Activated T-helper 17 cell treated with anti-CD3 and anti-CD28 coated beads, Interleukin-2, amount 50 U/mL, for 72 hours (primary cell): ENCODE measurements at regions not wholly inside any gene's neighbourhood (a gene's known extent, or its start where the extent isn't known, plus 50 kb on each side); places are given as distances from the start of the nearest gene placed in this dataset.
"Not testable (repeated sequence)": the region's sequence is repeated elsewhere in the genome, so short reads cannot be mapped to it uniquely, and the experiment has no call there.

Experiments used
- ATAC-seq: fragments of 150-1000 bp; cut with Tn5 transposase; replicated peaks from 2 replicates; pipeline ENCODE4 v1.10.0; 2021; ENCODE audit warnings: mild to moderate bottlenecking, moderate library complexity
- H3K27ac Mint-ChIP-seq: one replicate; pipeline ENCODE4 v1.8.0; 2022; ENCODE audit warnings: mixed read lengths
- H3K27me3 Mint-ChIP-seq: one replicate; pipeline ENCODE4 v1.8.0; 2022; ENCODE audit warnings: mixed read lengths
- H3K36me3 Mint-ChIP-seq: one replicate; pipeline ENCODE4 v1.8.0; 2022; ENCODE audit warnings: low read depth, mild to moderate bottlenecking, mixed read lengths
- H3K4me1 Mint-ChIP-seq: one replicate; pipeline ENCODE4 v1.8.0; 2022; ENCODE audit warnings: mixed read lengths
- H3K4me3 Mint-ChIP-seq: one replicate; pipeline ENCODE4 v1.8.0; 2022; ENCODE audit warnings: mild to moderate bottlenecking, mixed read lengths
- H3K9me3 Mint-ChIP-seq: one replicate; pipeline ENCODE4 v1.8.0; 2022; ENCODE audit warnings: mixed read lengths

GRCh38 chr21:15932726-15933125, 202.9 kb downstream of the USP25 start:
- no peak for ATAC-seq
- Mint-ChIP-seq H3K4me3 (no peak overlapping the region), H3K36me3 (no peaks in the 10 kb centered on the region), H3K4me1 (no peaks in the 10 kb centered on the region), H3K9me3 (no peaks in the 10 kb centered on the region), H3K27ac (no peak overlapping the region), H3K27me3 (peaks cover 8% of the 10 kb centered on the region)

GRCh38 chr21:15935530-15935929, 205.7 kb downstream of the USP25 start:
- H3K4me1 Mint-ChIP-seq, result no peaks in the 10 kb centered on the region
- no peaks in the 10 kb centered on the region for H3K9me3 Mint-ChIP-seq
- no peaks in the 10 kb centered on the region for H3K36me3 Mint-ChIP-seq
- H3K27me3 Mint-ChIP-seq, result peaks cover 5% of the 10 kb centered on the region
- ATAC-seq, result no peak
- H3K27ac Mint-ChIP-seq, result no peak overlapping the region
- no peak overlapping the region for H3K4me3 Mint-ChIP-seq

GRCh38 chr21:15943009-15943666, 213.4 kb downstream of the USP25 start:
- H3K4me3 Mint-ChIP-seq, result no peak overlapping the region
- H3K9me3 Mint-ChIP-seq, result no peaks in the 10 kb centered on the region
- no peaks in the 10 kb centered on the region for H3K4me1 Mint-ChIP-seq
- ATAC-seq, result no peak
- peaks cover 6% of the 10 kb centered on the region for H3K27me3 Mint-ChIP-seq
- H3K27ac Mint-ChIP-seq, result no peak overlapping the region
- no peaks in the 10 kb centered on the region for H3K36me3 Mint-ChIP-seq

DNA sequence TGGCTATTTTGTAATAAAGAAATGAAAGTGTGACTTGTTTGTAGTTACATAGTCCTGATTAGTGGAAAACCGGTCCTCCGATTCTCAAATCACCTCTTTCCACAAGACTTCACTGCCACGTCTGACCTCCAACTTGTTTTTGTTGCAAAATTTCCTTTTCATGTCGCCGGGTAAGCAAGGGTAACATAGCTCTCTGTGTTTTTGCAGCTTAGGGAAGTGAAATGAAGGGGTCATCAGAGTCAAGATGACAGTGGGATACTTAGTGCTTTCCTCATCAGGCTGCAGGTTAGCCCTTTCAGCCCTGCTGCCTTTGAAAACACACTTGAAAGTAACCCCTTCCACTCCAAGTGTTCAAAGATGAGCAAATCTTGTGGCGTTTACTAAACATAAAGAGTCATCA, 217.9 kb downstream of the USP25 start:
- Mint-ChIP-seq H3K4me1 (no peaks in the 10 kb centered on the region), H3K27me3 (peaks cover 13% of the 10 kb centered on the region), H3K27ac (no peak overlapping the region), H3K9me3 (peaks cover 9% of the 10 kb centered on the region), H3K36me3 (no peaks in the 10 kb centered on the region), H3K4me3 (no peak overlapping the region)
- ATAC-seq, result no peak

DNA sequence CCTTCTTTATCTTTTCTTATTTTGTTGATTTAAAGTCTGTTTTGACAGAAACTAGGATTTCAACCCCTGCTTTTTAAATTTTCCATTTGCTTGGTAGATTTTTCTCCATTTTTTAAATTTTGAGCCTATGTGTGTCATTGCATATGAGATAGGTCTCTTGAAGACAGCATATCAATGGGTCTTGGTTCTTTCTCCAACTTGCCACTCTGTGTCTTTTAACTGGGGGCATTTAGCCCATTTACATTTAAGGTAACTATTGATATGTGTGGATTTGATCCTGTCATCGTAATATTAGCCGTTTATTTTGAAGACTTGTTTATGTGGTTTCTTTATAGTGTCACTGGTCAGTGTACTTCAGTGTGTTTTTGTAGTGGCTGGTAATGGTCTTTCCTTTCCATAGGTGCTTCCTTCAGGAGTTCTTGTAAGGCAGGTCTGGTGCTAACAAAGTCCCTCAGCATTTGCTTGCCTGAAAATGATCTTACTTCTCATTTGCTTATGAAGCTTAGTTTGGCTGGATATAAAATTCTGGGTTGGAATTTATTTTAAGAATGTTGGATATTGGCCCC, 223.9 kb downstream of the USP25 start:
- Mint-ChIP-seq H3K4me3 (no peak overlapping the region), H3K4me1 (no peaks in the 10 kb centered on the region), H3K36me3 (no peaks in the 10 kb centered on the region), H3K9me3 (peaks cover 23% of the 10 kb centered on the region), H3K27ac (no peak overlapping the region), H3K27me3 (peaks cover 10% of the 10 kb centered on the region)
- ATAC-seq, result no peak

GRCh38 chr21:15964236-15964855, 234.6 kb downstream of the USP25 start:
- peaks cover 12% of the 10 kb centered on the region for H3K27me3 Mint-ChIP-seq
- H3K9me3 Mint-ChIP-seq, result no peaks in the 10 kb centered on the region
- H3K27ac Mint-ChIP-seq, result no peak overlapping the region
- no peaks in the 10 kb centered on the region for H3K36me3 Mint-ChIP-seq
- H3K4me1 Mint-ChIP-seq, result no peaks in the 10 kb centered on the region
- H3K4me3 Mint-ChIP-seq, result no peak overlapping the region
- ATAC-seq, result no peak

- H3K27me3 Mint-ChIP-seq, result peaks cover 10% of the 10 kb centered on the region
- no peak overlapping the region for H3K4me3 Mint-ChIP-seq
- no peaks in the 10 kb centered on the region for H3K36me3 Mint-ChIP-seq
- no peaks in the 10 kb centered on the region for H3K4me1 Mint-ChIP-seq
- no peak overlapping the region for H3K27ac Mint-ChIP-seq
- no peaks in the 10 kb centered on the region for H3K9me3 Mint-ChIP-seq
- ATAC-seq, result no peak
Observed at GRCh38 chr21:15966231-15966630, 236.4 kb downstream of the USP25 start.

DNA sequence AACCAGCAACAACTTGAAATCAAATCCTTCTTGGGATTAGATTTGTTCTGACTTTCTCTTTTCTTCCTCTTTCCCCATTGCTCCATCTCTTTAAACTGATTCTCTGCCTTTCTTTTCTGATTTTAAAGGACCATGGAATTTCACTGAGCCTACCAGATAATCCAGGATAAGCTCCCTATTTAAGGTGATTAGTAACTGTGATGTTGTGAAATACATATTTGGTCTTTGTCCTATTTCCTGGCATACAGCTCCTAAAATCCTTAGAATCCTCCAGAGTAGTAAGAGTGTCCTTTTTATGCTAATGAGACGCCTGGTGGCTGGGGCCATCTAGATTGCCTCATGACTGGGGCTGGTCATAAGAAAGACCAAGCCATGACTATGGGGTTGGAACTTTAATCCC, 236.9 kb downstream of the USP25 start:
- ATAC-seq, result no peak
- no peaks in the 10 kb centered on the region for H3K36me3 Mint-ChIP-seq
- no peak overlapping the region for H3K27ac Mint-ChIP-seq
- no peaks in the 10 kb centered on the region for H3K9me3 Mint-ChIP-seq
- H3K4me3 Mint-ChIP-seq, result no peak overlapping the region
- H3K27me3 Mint-ChIP-seq, result peaks cover 7% of the 10 kb centered on the region
- H3K4me1 Mint-ChIP-seq, result no peaks in the 10 kb centered on the region

DNA sequence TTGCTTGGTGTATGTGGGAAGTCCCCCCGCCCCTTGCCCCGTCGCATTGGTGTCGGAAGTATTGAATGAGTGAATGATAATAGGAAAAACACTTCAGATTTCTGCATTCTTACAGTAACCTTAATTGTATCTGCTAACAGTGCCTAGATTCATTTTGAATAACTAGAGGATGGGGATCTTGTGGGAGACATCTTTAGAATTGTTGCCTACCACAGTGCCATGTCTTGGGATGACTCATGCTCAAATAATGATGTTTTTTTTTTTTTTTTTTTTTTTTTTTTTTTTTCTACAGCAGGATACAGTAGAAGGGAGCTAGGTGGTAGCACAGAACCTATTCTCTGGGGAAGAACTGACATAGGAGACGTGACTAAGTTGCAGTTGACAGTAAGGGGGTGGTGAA, 237.9 kb downstream of the USP25 start:
- H3K4me3 Mint-ChIP-seq, result no peak overlapping the region
- ATAC-seq, result no peak
- H3K27ac Mint-ChIP-seq, result no peak overlapping the region
- H3K27me3 Mint-ChIP-seq, result peaks cover 7% of the 10 kb centered on the region
- H3K9me3 Mint-ChIP-seq, result no peaks in the 10 kb centered on the region
- no peaks in the 10 kb centered on the region for H3K36me3 Mint-ChIP-seq
- no peaks in the 10 kb centered on the region for H3K4me1 Mint-ChIP-seq

- Mint-ChIP-seq H3K4me3 (no peak overlapping the region), H3K36me3 (no peaks in the 10 kb centered on the region), H3K4me1 (no peaks in the 10 kb centered on the region), H3K9me3 (no peaks in the 10 kb centered on the region), H3K27ac (no peak overlapping the region), H3K27me3 (peaks cover 3% of the 10 kb centered on the region)
- no peak for ATAC-seq
Observed at GRCh38 chr21:15968776-15969310, 239.1 kb downstream of the USP25 start.

- Mint-ChIP-seq H3K36me3 (no peaks in the 10 kb centered on the region), H3K4me3 (no peak overlapping the region), H3K27me3 (no peaks in the 10 kb centered on the region), H3K9me3 (no peaks in the 10 kb centered on the region), H3K4me1 (no peaks in the 10 kb centered on the region), H3K27ac (no peak overlapping the region)
- no peak for ATAC-seq
Observed at GRCh38 chr21:15976807-15977206, 247.0 kb downstream of the USP25 start.

DNA sequence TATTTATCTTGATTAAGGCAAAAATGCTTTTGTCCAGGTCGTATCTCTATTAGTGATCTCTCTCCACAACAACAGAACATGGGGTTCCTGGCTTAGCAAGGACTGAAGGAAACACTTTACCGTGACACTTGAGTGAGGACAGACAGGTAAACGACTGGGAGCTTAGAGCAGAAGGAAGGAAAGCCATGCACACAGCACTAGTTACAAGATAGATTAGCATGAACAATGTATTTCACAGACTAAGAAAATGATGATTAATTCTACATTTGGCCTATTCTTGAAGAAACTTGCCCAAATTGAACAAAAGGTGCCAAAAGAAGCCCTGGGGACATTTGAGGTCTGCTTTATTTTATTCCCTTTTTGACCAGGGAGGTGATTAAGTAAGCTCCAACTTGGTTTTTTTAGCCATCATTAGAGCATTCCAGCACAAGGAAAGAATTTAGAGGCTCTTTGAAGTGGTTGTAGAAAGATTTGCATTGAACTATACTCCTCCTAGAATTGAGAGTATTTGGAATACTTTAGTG, 248.5 kb downstream of the USP25 start:
- no peak overlapping the region for H3K27ac Mint-ChIP-seq
- H3K9me3 Mint-ChIP-seq, result no peaks in the 10 kb centered on the region
- peaks cover 2% of the 10 kb centered on the region for H3K27me3 Mint-ChIP-seq
- H3K4me3 Mint-ChIP-seq, result no peak overlapping the region
- ATAC-seq, result no peak
- H3K36me3 Mint-ChIP-seq, result no peaks in the 10 kb centered on the region
- no peaks in the 10 kb centered on the region for H3K4me1 Mint-ChIP-seq

GRCh38 chr21:15979493-15979892, 249.7 kb downstream of the USP25 start:
- H3K27me3 Mint-ChIP-seq, result peaks cover 14% of the 10 kb centered on the region
- H3K36me3 Mint-ChIP-seq, ATAC-seq, H3K27ac Mint-ChIP-seq, H3K4me3 Mint-ChIP-seq, H3K9me3 Mint-ChIP-seq, H3K4me1 Mint-ChIP-seq: not testable (repeated sequence)

DNA sequence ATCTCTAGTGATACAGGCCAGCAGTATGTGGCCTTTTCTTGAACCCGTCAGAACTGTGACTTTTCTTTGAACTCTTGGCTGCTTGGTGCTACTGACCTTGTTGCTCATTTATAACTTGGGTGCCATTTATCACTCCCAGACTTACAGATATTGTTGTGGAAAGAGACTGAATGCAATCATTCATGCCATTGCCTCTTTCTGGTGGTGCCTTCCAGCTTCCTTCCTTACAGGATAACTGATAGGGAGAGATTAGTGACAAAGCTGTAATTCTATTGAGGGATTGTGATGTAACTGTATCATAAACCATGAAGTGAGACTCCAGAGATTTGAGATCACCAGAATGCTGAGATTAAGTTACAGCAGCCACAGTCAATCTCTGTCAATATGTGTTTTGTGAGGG, 256.5 kb downstream of the USP25 start:
- Mint-ChIP-seq H3K27me3 (peaks cover 20% of the 10 kb centered on the region), H3K27ac (no peak overlapping the region), H3K36me3 (no peaks in the 10 kb centered on the region), H3K4me3 (no peak overlapping the region), H3K9me3 (peaks cover 4% of the 10 kb centered on the region), H3K4me1 (no peaks in the 10 kb centered on the region)
- no peak for ATAC-seq

- ATAC-seq, result peak; percentile 54
- H3K4me1 Mint-ChIP-seq, result no peaks in the 10 kb centered on the region
- H3K27ac Mint-ChIP-seq, result no peak overlapping the region
- H3K36me3 Mint-ChIP-seq, result no peaks in the 10 kb centered on the region
- no peaks in the 10 kb centered on the region for H3K9me3 Mint-ChIP-seq
- no peaks in the 10 kb centered on the region for H3K27me3 Mint-ChIP-seq
- no peak overlapping the region for H3K4me3 Mint-ChIP-seq
Observed at GRCh38 chr21:15992171-15992570, 262.4 kb downstream of the USP25 start.
